ENCODE measurements at regions not wholly inside any gene's neighbourhood (a gene's known extent, or its start where the extent isn't known, plus 50 kb on each side); places are given as distances from the start of the nearest gene placed in this dataset.
A peak's percentile ranks its signal among the peaks of the same experiment; 100 is the strongest.
"Not testable (repeated sequence)": the region's sequence is repeated elsewhere in the genome, so short reads cannot be mapped to it uniquely, and the experiment has no call there.

DNA sequence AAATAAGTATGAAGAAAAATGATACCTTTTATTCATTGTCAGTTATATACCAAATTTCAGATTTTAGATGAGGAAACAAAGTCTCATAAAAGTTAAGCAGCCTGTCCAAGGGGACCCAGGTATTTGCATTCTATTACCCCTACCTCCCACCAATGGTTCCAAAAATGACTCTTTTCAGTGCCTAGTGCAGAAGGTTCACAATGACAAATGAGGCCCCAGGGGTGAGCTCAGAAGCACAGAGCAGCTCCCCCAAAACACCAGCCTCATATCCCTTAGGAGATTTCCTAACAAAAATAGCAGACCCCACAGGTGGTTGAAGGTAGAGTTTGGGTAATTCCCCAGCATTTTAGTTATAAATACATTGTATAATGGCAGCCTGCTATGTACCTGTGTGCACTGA is 168.6 kb downstream of the REEP3 start:
- Histone ChIP-seq H4K91ac (ENCODE audit: low read length) (no peak overlapping the region), H3K4me2 (ENCODE audit: low read length, poor library complexity, severe bottlenecking) (no peak overlapping the region), H2AK5ac (ENCODE audit: low read length, severe bottlenecking) (no peak overlapping the region), H3K27me3 (ENCODE audit: control insufficient read depth in 1 of 2, insufficient read depth in 1 of 2, low read length in 2 of 2) (no peaks in the 10 kb centered on the region), H3K4me3 (ENCODE audit: insufficient read depth in 1 of 2, low read depth in 1 of 2, low read length in 2 of 2) (no peak overlapping the region), H3K14ac (ENCODE audit: low read length in 2 of 2) (no peak overlapping the region), H3K18ac (ENCODE audit: low read depth in 1 of 2, low read length in 2 of 2) (no peak overlapping the region), H2BK120ac (ENCODE audit: low read depth, low read length) (no peak overlapping the region), H2BK12ac (ENCODE audit: low read length in 2 of 2) (no peak overlapping the region), H3K79me1 (replicated peaks; ENCODE audit: low read length, poor library complexity, severe bottlenecking) (no peaks in the 10 kb centered on the region), H3K23ac (ENCODE audit: low read length in 2 of 2) (no peak overlapping the region), H2AFZ (ENCODE audit: low read depth, low read length) (no peak overlapping the region), H2BK15ac (ENCODE audit: low read depth, poor library complexity, severe bottlenecking) (no peak overlapping the region), H2BK5ac (ENCODE audit: low read depth, low read length, poor library complexity, severe bottlenecking) (no peak overlapping the region), H3K36me3 (ENCODE audit: control insufficient read depth in 1 of 2, insufficient read depth in 2 of 2, low read depth in 1 of 2, low read length in 2 of 2) (no peaks in the 10 kb centered on the region), H4K8ac (ENCODE audit: low read length) (no peak overlapping the region), H3K9ac (ENCODE audit: low read length) (no peak overlapping the region), H3K27ac (ENCODE audit: low read length, poor library complexity, severe bottlenecking) (no peak overlapping the region), H3K4ac (ENCODE audit: low read depth in 1 of 2, low read length in 2 of 2) (no peak overlapping the region), H3K4me1 (ENCODE audit: control insufficient read depth, insufficient read depth, low read depth, low read length) (no peaks in the 10 kb centered on the region), H3K9me3 (ENCODE audit: control insufficient read depth, low read length) (no peaks in the 10 kb centered on the region)
- DNase-seq: no peak

DNA sequence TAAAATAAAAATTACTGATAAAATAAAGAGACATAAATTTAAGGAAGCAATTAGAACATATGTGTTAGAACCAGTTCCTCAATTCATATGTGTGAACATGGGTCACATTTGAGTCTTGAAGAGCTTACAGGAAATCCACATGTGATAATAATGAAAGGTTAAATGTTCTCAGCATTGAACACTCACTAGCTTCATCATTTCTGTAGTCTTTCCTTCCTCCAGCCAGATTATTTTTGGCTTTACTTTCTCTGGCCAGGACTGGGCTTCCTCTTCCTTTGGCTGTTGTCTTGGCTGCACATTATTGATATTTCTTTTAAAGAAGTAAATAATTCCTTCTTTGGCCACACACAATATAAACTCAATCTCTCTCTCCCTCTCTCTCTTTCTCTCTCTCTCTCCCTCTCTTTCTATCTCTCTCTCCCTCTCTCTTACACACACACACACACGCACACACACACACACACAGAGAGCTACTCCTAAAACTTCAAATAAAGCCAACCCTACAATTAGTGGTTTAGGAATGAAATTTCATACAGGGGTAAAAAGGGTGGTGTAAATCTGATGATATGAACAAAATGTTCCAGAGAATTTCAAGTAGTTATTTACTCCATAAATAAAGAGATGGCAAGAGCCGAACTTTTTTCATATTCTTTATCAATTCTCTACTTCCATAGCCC is 171.2 kb downstream of the REEP3 start:
- no peak for DNase-seq
- no peak overlapping the region for H2BK5ac ChIP-seq (ENCODE audit: low read depth, low read length, poor library complexity, severe bottlenecking)
- WGBS: no CpG with 5 or more reads among the region's 2 CpGs
- no peak overlapping the region for H3K9ac ChIP-seq (ENCODE audit: low read length)
- H3K9me3 ChIP-seq (ENCODE audit: control insufficient read depth, low read length): no peaks in the 10 kb centered on the region
- H4K91ac ChIP-seq (ENCODE audit: low read length): no peak overlapping the region
- no peak overlapping the region for H2AFZ ChIP-seq (ENCODE audit: low read depth, low read length)
- H3K23ac ChIP-seq (ENCODE audit: low read length in 2 of 2): no peak overlapping the region
- H3K18ac ChIP-seq (ENCODE audit: low read depth in 1 of 2, low read length in 2 of 2): no peak overlapping the region
- no peak overlapping the region for H3K4me2 ChIP-seq (ENCODE audit: low read length, poor library complexity, severe bottlenecking)
- H3K27ac ChIP-seq (ENCODE audit: low read length, poor library complexity, severe bottlenecking): no peak overlapping the region
- H2AK5ac ChIP-seq (ENCODE audit: low read length, severe bottlenecking): no peak overlapping the region
- no peaks in the 10 kb centered on the region for H3K27me3 ChIP-seq (ENCODE audit: control insufficient read depth in 1 of 2, insufficient read depth in 1 of 2, low read length in 2 of 2)
- no peak overlapping the region for H2BK15ac ChIP-seq (ENCODE audit: low read depth, poor library complexity, severe bottlenecking)
- H3K14ac ChIP-seq (ENCODE audit: low read length in 2 of 2): no peak overlapping the region
- H2BK12ac ChIP-seq (ENCODE audit: low read length in 2 of 2): no peak overlapping the region
- peaks cover 3% of the 10 kb centered on the region for H3K4me1 ChIP-seq (ENCODE audit: control insufficient read depth, insufficient read depth, low read depth, low read length)
- H4K8ac ChIP-seq (ENCODE audit: low read length): no peak overlapping the region
- no peaks in the 10 kb centered on the region for H3K36me3 ChIP-seq (ENCODE audit: control insufficient read depth in 1 of 2, insufficient read depth in 2 of 2, low read depth in 1 of 2, low read length in 2 of 2)
- H3K4ac ChIP-seq (ENCODE audit: low read depth in 1 of 2, low read length in 2 of 2): no peak overlapping the region
- no peak overlapping the region for H2BK120ac ChIP-seq (ENCODE audit: low read depth, low read length)
- no peak overlapping the region for H3K4me3 ChIP-seq (ENCODE audit: insufficient read depth in 1 of 2, low read depth in 1 of 2, low read length in 2 of 2)
- H3K79me1 ChIP-seq (replicated peaks; ENCODE audit: low read length, poor library complexity, severe bottlenecking): no peaks in the 10 kb centered on the region

DNA sequence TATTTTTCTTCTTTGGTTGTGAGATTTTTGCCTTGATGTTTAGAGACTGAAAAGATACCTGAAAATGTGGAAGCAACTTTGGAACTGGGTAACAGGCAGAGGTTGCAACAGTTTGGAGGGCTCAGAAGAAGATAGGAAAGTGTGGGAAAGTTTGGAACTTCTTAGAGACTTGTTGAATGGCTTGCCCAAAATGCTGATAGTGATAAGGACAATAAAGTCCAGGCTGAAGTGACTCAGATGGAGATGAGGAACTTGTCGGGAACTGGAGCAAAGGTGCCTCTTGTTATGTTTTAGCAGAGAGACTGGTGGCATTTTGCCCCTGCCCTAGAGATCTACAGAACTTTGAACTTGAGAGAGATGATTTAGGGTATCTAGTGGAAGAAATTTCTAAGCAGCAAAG is 171.8 kb downstream of the REEP3 start:
- not testable (repeated sequence) for H3K23ac ChIP-seq (ENCODE audit: low read length in 2 of 2); H4K91ac ChIP-seq (ENCODE audit: low read length); H3K4me3 ChIP-seq (ENCODE audit: insufficient read depth in 1 of 2, low read depth in 1 of 2, low read length in 2 of 2); H3K4ac ChIP-seq (ENCODE audit: low read depth in 1 of 2, low read length in 2 of 2); H4K8ac ChIP-seq (ENCODE audit: low read length); H3K4me2 ChIP-seq (ENCODE audit: low read length, poor library complexity, severe bottlenecking); H2AFZ ChIP-seq (ENCODE audit: low read depth, low read length); H3K36me3 ChIP-seq (ENCODE audit: control insufficient read depth in 1 of 2, insufficient read depth in 2 of 2, low read depth in 1 of 2, low read length in 2 of 2); H2AK5ac ChIP-seq (ENCODE audit: low read length, severe bottlenecking); H2BK120ac ChIP-seq (ENCODE audit: low read depth, low read length); DNase-seq; H2BK5ac ChIP-seq (ENCODE audit: low read depth, low read length, poor library complexity, severe bottlenecking); H3K27ac ChIP-seq (ENCODE audit: low read length, poor library complexity, severe bottlenecking); H2BK12ac ChIP-seq (ENCODE audit: low read length in 2 of 2); H2BK15ac ChIP-seq (ENCODE audit: low read depth, poor library complexity, severe bottlenecking); H3K18ac ChIP-seq (ENCODE audit: low read depth in 1 of 2, low read length in 2 of 2); H3K79me1 ChIP-seq (replicated peaks; ENCODE audit: low read length, poor library complexity, severe bottlenecking); H3K27me3 ChIP-seq (ENCODE audit: control insufficient read depth in 1 of 2, insufficient read depth in 1 of 2, low read length in 2 of 2); H3K9ac ChIP-seq (ENCODE audit: low read length); H3K9me3 ChIP-seq (ENCODE audit: control insufficient read depth, low read length); H3K4me1 ChIP-seq (ENCODE audit: control insufficient read depth, insufficient read depth, low read depth, low read length); H3K14ac ChIP-seq (ENCODE audit: low read length in 2 of 2)
- WGBS: 89% methylated on average over 1 of the region's 1 CpG

DNA sequence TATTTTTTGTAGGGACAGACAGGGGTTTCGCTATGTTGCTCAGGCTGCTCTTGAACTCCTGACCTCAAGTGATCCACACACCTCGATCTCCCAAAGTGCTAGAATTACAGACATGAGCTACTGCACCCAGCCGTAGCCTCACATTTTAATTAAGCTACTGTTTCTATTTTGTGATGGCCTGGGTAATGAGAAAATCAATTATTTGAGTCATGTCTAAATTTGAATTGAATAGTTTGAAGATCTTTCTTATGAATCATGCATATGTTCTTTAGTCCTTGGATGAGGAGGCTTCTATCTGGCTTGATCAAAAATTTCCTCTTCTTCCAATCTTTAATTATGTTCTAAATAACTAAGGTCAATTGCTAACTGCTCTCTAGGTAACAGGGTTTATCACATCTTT is 175.0 kb downstream of the REEP3 start:
- no peaks in the 10 kb centered on the region for H3K27me3 ChIP-seq (ENCODE audit: control insufficient read depth in 1 of 2, insufficient read depth in 1 of 2, low read length in 2 of 2)
- no peak for DNase-seq
- 90% methylated on average over 2 of the region's 3 CpGs for WGBS
- H3K4me3 ChIP-seq (ENCODE audit: insufficient read depth in 1 of 2, low read depth in 1 of 2, low read length in 2 of 2): no peak overlapping the region
- H2BK15ac ChIP-seq (ENCODE audit: low read depth, poor library complexity, severe bottlenecking): no peak overlapping the region
- H3K4ac ChIP-seq (ENCODE audit: low read depth in 1 of 2, low read length in 2 of 2): no peak overlapping the region
- no peak overlapping the region for H2AK5ac ChIP-seq (ENCODE audit: low read length, severe bottlenecking)
- H3K9ac ChIP-seq (ENCODE audit: low read length): no peak overlapping the region
- H3K4me2 ChIP-seq (ENCODE audit: low read length, poor library complexity, severe bottlenecking): no peak overlapping the region
- no peak overlapping the region for H3K27ac ChIP-seq (ENCODE audit: low read length, poor library complexity, severe bottlenecking)
- peak overlapping the region in 1 of 2 experiments; percentile 39 for H3K14ac ChIP-seq (ENCODE audit: low read length in 2 of 2)
- H2AFZ ChIP-seq (ENCODE audit: low read depth, low read length): no peak overlapping the region
- no peaks in the 10 kb centered on the region for H3K9me3 ChIP-seq (ENCODE audit: control insufficient read depth, low read length)
- no peak overlapping the region for H2BK120ac ChIP-seq (ENCODE audit: low read depth, low read length)
- no peak overlapping the region for H3K18ac ChIP-seq (ENCODE audit: low read depth in 1 of 2, low read length in 2 of 2)
- peaks cover 3% of the 10 kb centered on the region for H3K4me1 ChIP-seq (ENCODE audit: control insufficient read depth, insufficient read depth, low read depth, low read length)
- no peak overlapping the region for H2BK12ac ChIP-seq (ENCODE audit: low read length in 2 of 2)
- H2BK5ac ChIP-seq (ENCODE audit: low read depth, low read length, poor library complexity, severe bottlenecking): no peak overlapping the region
- H3K23ac ChIP-seq (ENCODE audit: low read length in 2 of 2): no peak overlapping the region
- H4K8ac ChIP-seq (ENCODE audit: low read length): no peak overlapping the region
- H3K79me1 ChIP-seq (replicated peaks; ENCODE audit: low read length, poor library complexity, severe bottlenecking): no peaks in the 10 kb centered on the region
- H4K91ac ChIP-seq (ENCODE audit: low read length): no peak overlapping the region
- H3K36me3 ChIP-seq (ENCODE audit: control insufficient read depth in 1 of 2, insufficient read depth in 2 of 2, low read depth in 1 of 2, low read length in 2 of 2): no peaks in the 10 kb centered on the region

All from mesenchymal stem cell (in vitro differentiated cells and primary cell).